ENCODE measurements at regions not wholly inside any gene's neighbourhood (a gene's known extent, or its start where the extent isn't known, plus 50 kb on each side); places are given as distances from the start of the nearest gene placed in this dataset.

GRCh38 chr5:31095796-31096195, 97.7 kb upstream of the CDH6 start:
- DNase-seq (ENCODE audit: low spot score), result no peak
- no peak overlapping the region for H3K27ac ChIP-seq
- no peak for TF ChIP-seq CTCF (conservative IDR thresholded peaks at IDR 0.05; ENCODE audit: low read depth)
- POLR2A ChIA-PET (ENCODE audit: low non-redundant PET), result no interaction called here
- CTCF ChIA-PET, result no interaction called here

- no peak overlapping the region for H3K27ac ChIP-seq
- POLR2A ChIA-PET (ENCODE audit: low non-redundant PET), result no interaction called here
- no peak for DNase-seq (ENCODE audit: low spot score)
- CTCF ChIA-PET, result interaction anchor here (0.7 kb wide), 1 partner anchor 27 kb away, joined by 5 read pairs; no protein-coding TSS in a partner anchor
- no peak for TF ChIP-seq CTCF (conservative IDR thresholded peaks at IDR 0.05; ENCODE audit: low read depth)
These were observed 102.0 kb upstream of the CDH6 start for GRCh38 chr5:31091501-31091900.

- no peak for TF ChIP-seq CTCF (conservative IDR thresholded peaks at IDR 0.05; ENCODE audit: low read depth)
- H3K27ac ChIP-seq, result no peak overlapping the region
- DNase-seq (ENCODE audit: low spot score), result no peak
- POLR2A ChIA-PET (ENCODE audit: low non-redundant PET), result no interaction called here
- CTCF ChIA-PET, result interaction anchor here (0.6 kb wide), 1 partner anchor 689 kb away, joined by 3 read pairs; no protein-coding TSS in a partner anchor
These were observed 103.0 kb upstream of the CDH6 start for GRCh38 chr5:31090467-31090866.

GRCh38 chr5:31086839-31087415, 106.6 kb upstream of the CDH6 start:
- no peak for TF ChIP-seq CTCF (conservative IDR thresholded peaks at IDR 0.05; ENCODE audit: low read depth)
- ChIA-PET CTCF (no interaction called here), POLR2A (ENCODE audit: low non-redundant PET) (no interaction called here)
- H3K27ac ChIP-seq, result no peak overlapping the region
- DNase-seq (ENCODE audit: low spot score), result no peak

- no peak overlapping the region for H3K27ac ChIP-seq
- DNase-seq (ENCODE audit: low spot score), result no peak
- CTCF ChIA-PET, result no interaction called here
- POLR2A ChIA-PET (ENCODE audit: low non-redundant PET), result no interaction called here
- no peak for TF ChIP-seq CTCF (conservative IDR thresholded peaks at IDR 0.05; ENCODE audit: low read depth)
These were observed 108.6 kb upstream of the CDH6 start for GRCh38 chr5:31084871-31085270.

GRCh38 chr5:31083364-31083763, 110.1 kb upstream of the CDH6 start:
- no peak for TF ChIP-seq CTCF (conservative IDR thresholded peaks at IDR 0.05; ENCODE audit: low read depth)
- CTCF ChIA-PET, result no interaction called here
- no peak overlapping the region for H3K27ac ChIP-seq
- POLR2A ChIA-PET (ENCODE audit: low non-redundant PET), result no interaction called here
- DNase-seq (ENCODE audit: low spot score), result no peak

GRCh38 chr5:31079668-31080067, 113.8 kb upstream of the CDH6 start:
- TF ChIP-seq CTCF (conservative IDR thresholded peaks at IDR 0.05; ENCODE audit: low read depth), result no peak
- POLR2A ChIA-PET (ENCODE audit: low non-redundant PET), result no interaction called here

More at GRCh38 chr5:31079668-31080067, 113.8 kb upstream of the CDH6 start:
- CTCF ChIA-PET, result no interaction called here
- no peak overlapping the region for H3K27ac ChIP-seq
- no peak for DNase-seq (ENCODE audit: low spot score)
